HG03521 (cell line): ENCODE measurements at regions not wholly inside any gene's neighbourhood (a gene's known extent, or its start where the extent isn't known, plus 50 kb on each side); places are given as distances from the start of the nearest gene placed in this dataset.
"Not testable (repeated sequence)": the region's sequence is repeated elsewhere in the genome, so short reads cannot be mapped to it uniquely, and the experiment has no call there.

Experiments
- ATAC-seq: cut with Tn5 transposase; IDR thresholded peaks from one replicate; pipeline ENCODE4 v1.9.1; 2021; ENCODE audit warnings: mild to moderate bottlenecking, moderate library complexity; ENCODE audit not compliant: unreplicated experiment

GRCh38 chr7:9680713-9681112, 1247.3 kb downstream of the NXPH1 start:
- ATAC-seq = no peak

- ATAC-seq = no peak
Observed at GRCh38 chr7:9681284-9681683, 1247.9 kb downstream of the NXPH1 start.

- no peak for ATAC-seq
Observed at GRCh38 chr7:9691286-9691685, 1257.9 kb downstream of the NXPH1 start.

GRCh38 chr7:9698375-9698774, 1265.0 kb downstream of the NXPH1 start:
- no peak for ATAC-seq

- ATAC-seq = no peak
Observed at GRCh38 chr7:9709216-9709615, 1264.5 kb upstream of the PHF14 start.

GRCh38 chr7:9711259-9711918, 1262.3 kb upstream of the PHF14 start:
- no peak for ATAC-seq

- no peak for ATAC-seq
Observed at GRCh38 chr7:9718071-9718661, 1255.5 kb upstream of the PHF14 start.

GRCh38 chr7:9719303-9719702, 1254.4 kb upstream of the PHF14 start:
- no peak for ATAC-seq

GRCh38 chr7:9719721-9720120, 1254.0 kb upstream of the PHF14 start:
- no peak for ATAC-seq

- not testable (repeated sequence) for ATAC-seq
Observed at GRCh38 chr7:9725940-9726663, 1247.6 kb upstream of the PHF14 start.

GRCh38 chr7:9726811-9727210, 1246.9 kb upstream of the PHF14 start:
- not testable (repeated sequence) for ATAC-seq

GRCh38 chr7:9727467-9727869, 1246.2 kb upstream of the PHF14 start:
- not testable (repeated sequence) for ATAC-seq

GRCh38 chr7:9728014-9728657, 1245.5 kb upstream of the PHF14 start:
- ATAC-seq = not testable (repeated sequence)

GRCh38 chr7:9752033-9752432, 1221.6 kb upstream of the PHF14 start:
- no peak for ATAC-seq

- no peak for ATAC-seq
Observed at GRCh38 chr7:9761224-9761623, 1212.4 kb upstream of the PHF14 start.

- ATAC-seq = no peak
Observed at GRCh38 chr7:9776900-9777299, 1196.8 kb upstream of the PHF14 start.

GRCh38 chr7:9778367-9778766, 1195.3 kb upstream of the PHF14 start:
- ATAC-seq = no peak

GRCh38 chr7:9781710-9782109, 1192.0 kb upstream of the PHF14 start:
- ATAC-seq = no peak

- no peak for ATAC-seq
Observed at GRCh38 chr7:9782275-9782674, 1191.4 kb upstream of the PHF14 start.

- ATAC-seq = no peak
Observed at GRCh38 chr7:9785211-9785610, 1188.5 kb upstream of the PHF14 start.

GRCh38 chr7:9796241-9796640, 1177.4 kb upstream of the PHF14 start:
- ATAC-seq = no peak
